Testis (tissue), 2 donors: ENCODE measurements at regions not wholly inside any gene's neighbourhood (a gene's known extent, or its start where the extent isn't known, plus 50 kb on each side); places are given as distances from the start of the nearest gene placed in this dataset.

ENCODE experiments used
- DNase-seq: peaks from one replicate; pipeline ENCODE4 v3.0.0-alpha.2; 2019
- H3K27ac ChIP-seq, 2 donors: fragments of 200-600 bp; sonication (generic); one replicate each; pipeline ENCODE4 v1.5.1; 2019
- H3K27me3 ChIP-seq: fragments of 200-600 bp; sonication (generic); one replicate; pipeline ENCODE4 v1.5.1; 2019
- H3K36me3 ChIP-seq: fragments of 200-600 bp; sonication (generic); one replicate; pipeline ENCODE4 v1.5.1; 2017; ENCODE audit warnings: low read depth; ENCODE audit errors: missing control alignments
- H3K4me1 ChIP-seq: fragments of 200-600 bp; sonication (generic); one replicate; pipeline ENCODE4 v1.5.1; 2019
- H3K4me3 ChIP-seq, 2 donors: fragments of 200-600 bp; sonication (generic); one replicate each; pipeline ENCODE4 v1.5.1; 2017 to 2019
- H3K9me3 ChIP-seq: fragments of 200-600 bp; sonication (generic); one replicate; pipeline ENCODE4 v1.5.1; 2017
- POLR2A ChIP-seq: fragments of 450-650 bp; IDR thresholded peaks from one replicate; pipeline ENCODE4 v1.6.1; 2017; ENCODE audit warnings: antibody characterized with exemption, mild to moderate bottlenecking, moderate library complexity
- WGBS, 2 donors: methylation state at CpG; one replicate each; pipeline ENCODE4 v1.1.5; 2018; 5-methylcytosine and 5-hydroxymethylcytosine counted together
- intact Hi-C: fragments of 100-400 bp; cut with DNase I; formaldehyde crosslinking; loops from one replicate; pipeline ENCODE4 v1.15.1; 2023; ENCODE audit warnings: low total_unique reads
- TF ChIP-seq, protein P1 (sequence below), 3 experiments: fragments of 450-650 bp in 2 of 3; fragments of 200-600 bp in 1 of 3; sonication (generic) in 1 of 3; IDR thresholded peaks; one replicate each; pipeline ENCODE4 v1.5.1; 2016 to 2019; ENCODE audit warnings: antibody characterized with exemption in 3 of 3, mild to moderate bottlenecking in 2 of 3, moderate library complexity in 1 of 3

DNA sequence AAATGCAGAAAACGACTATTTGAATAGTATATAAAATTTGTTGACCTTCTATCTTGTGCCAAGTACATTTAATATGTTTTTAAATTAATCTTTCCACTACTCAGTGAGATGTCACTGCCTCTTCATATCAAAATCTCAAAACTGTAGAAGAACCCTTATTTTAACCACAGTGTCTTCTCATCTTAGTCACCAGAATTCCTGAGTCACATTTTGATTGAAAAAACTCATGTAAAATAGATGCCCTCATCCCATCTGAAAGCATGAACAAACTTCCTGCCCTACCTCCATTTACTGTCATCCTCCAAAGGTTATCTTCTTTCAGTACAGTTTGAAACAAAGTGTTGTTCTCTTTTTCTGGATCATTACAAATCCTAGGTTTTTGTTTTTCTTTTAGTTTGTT, 1215.4 kb downstream of the PCDH9 start:
- H3K4me3 ChIP-seq = no peak overlapping the region
- no peaks in the 10 kb centered on the region for H3K4me1 ChIP-seq
- no peaks in the 10 kb centered on the region for H3K36me3 ChIP-seq
- TF ChIP-seq, protein P1, sequence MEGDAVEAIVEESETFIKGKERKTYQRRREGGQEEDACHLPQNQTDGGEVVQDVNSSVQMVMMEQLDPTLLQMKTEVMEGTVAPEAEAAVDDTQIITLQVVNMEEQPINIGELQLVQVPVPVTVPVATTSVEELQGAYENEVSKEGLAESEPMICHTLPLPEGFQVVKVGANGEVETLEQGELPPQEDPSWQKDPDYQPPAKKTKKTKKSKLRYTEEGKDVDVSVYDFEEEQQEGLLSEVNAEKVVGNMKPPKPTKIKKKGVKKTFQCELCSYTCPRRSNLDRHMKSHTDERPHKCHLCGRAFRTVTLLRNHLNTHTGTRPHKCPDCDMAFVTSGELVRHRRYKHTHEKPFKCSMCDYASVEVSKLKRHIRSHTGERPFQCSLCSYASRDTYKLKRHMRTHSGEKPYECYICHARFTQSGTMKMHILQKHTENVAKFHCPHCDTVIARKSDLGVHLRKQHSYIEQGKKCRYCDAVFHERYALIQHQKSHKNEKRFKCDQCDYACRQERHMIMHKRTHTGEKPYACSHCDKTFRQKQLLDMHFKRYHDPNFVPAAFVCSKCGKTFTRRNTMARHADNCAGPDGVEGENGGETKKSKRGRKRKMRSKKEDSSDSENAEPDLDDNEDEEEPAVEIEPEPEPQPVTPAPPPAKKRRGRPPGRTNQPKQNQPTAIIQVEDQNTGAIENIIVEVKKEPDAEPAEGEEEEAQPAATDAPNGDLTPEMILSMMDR (IDR thresholded peaks at IDR 0.05) = no peak
- no peak for TF ChIP-seq POLR2A
- no peak for DNase-seq
- H3K27me3 ChIP-seq = no peaks in the 10 kb centered on the region
- no peak overlapping the region for H3K27ac ChIP-seq
- whole genome bisulfite sequencing, 2 donors = 28 to 39% methylated on average over 1 of the region's 1 CpG
- H3K9me3 ChIP-seq = no peaks in the 10 kb centered on the region
- intact Hi-C loops = no loop called here

DNA sequence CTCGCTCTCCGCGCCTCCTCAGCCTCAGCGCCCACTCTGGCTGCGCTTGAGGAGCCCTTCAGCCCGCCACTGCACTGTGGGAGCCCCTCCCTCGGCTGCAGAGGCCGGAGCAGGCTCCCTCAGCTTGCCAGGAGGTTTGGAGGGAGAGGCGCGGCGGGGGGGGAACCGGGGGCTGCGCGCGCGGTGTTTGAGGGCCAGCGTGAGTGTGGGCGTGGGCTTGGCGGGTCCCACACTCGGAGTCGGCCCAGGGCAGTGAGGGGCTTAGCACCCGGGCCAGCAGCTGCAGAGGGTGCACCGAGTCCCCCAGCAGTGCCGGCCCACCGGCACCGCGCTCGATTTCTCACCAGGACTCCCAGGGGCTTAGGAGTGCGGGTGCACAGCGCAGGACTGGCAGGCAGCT, 1220.9 kb downstream of the PCDH9 start:
- Histone ChIP-seq H3K27me3 (no peaks in the 10 kb centered on the region), H3K4me3 (peak overlapping the region; percentile 35 to 52), H3K27ac (no peak overlapping the region), H3K9me3 (no peaks in the 10 kb centered on the region), H3K36me3 (no peaks in the 10 kb centered on the region), H3K4me1 (no peaks in the 10 kb centered on the region)
- intact Hi-C loops = no loop called here
- WGBS, 2 donors = 55 to 77% methylated on average over 19 to 22 of the region's 30 CpGs
- no peak for DNase-seq
- TF ChIP-seq, protein P1 (IDR thresholded peaks at IDR 0.05) = no peak
- no peak for TF ChIP-seq POLR2A

DNA sequence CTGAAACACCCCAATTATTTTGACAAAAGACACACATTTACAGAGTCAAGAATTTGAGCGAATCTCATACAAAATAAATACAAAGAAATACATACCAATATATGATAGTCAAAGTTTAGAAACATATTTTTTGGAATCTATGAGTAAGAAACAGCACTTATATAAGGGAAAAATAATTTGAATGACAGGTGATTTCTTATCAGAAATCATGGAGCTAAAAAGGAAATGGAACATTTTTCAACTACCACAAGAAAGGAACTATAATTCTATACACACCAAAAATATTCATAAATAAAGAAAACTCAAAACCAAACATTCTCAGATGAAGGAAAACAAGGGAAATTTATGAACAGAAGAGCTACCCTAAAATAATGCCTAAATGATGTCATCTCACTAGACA, 1226.6 kb downstream of the PCDH9 start:
- TF ChIP-seq, protein P1 (IDR thresholded peaks at IDR 0.05) = no peak
- TF ChIP-seq POLR2A = no peak
- Histone ChIP-seq H3K4me1 (no peaks in the 10 kb centered on the region), H3K36me3 (no peaks in the 10 kb centered on the region), H3K4me3 (no peak overlapping the region), H3K27ac (no peak overlapping the region), H3K9me3 (no peaks in the 10 kb centered on the region), H3K27me3 (no peaks in the 10 kb centered on the region)
- DNase-seq = no peak
- intact Hi-C loops = no loop called here
- 89 to 92% methylated on average over 1 of the region's 1 CpG for WGBS, 2 donors

DNA sequence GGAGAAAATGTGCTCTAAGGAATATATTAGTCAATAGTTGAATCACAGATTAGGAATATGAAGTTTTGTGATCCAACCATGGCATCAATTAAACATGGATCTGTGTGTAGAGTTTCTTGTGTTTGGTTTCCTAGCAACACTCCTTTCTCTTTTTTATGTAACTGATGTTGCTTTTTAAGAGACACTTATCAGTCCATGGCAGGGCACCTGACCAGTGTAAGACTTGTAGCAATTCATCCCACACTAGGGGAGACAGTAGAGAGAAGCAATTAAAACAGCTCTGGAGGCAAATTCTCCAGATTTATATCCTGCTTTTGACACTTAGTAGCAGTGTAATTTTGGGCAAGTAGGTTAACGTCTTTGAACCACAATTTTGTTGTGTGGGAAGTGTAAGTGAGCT, 1229.0 kb downstream of the PCDH9 start:
- Histone ChIP-seq H3K4me3 (no peak overlapping the region), H3K9me3 (no peaks in the 10 kb centered on the region), H3K36me3 (no peaks in the 10 kb centered on the region), H3K4me1 (no peaks in the 10 kb centered on the region), H3K27me3 (no peaks in the 10 kb centered on the region), H3K27ac (no peak overlapping the region)
- 55 to 56% methylated on average over 1 of the region's 1 CpG for WGBS, 2 donors
- DNase-seq = no peak
- TF ChIP-seq, protein P1 (IDR thresholded peaks at IDR 0.05) = no peak
- no peak for TF ChIP-seq POLR2A
- intact Hi-C loops = no loop called here

DNA sequence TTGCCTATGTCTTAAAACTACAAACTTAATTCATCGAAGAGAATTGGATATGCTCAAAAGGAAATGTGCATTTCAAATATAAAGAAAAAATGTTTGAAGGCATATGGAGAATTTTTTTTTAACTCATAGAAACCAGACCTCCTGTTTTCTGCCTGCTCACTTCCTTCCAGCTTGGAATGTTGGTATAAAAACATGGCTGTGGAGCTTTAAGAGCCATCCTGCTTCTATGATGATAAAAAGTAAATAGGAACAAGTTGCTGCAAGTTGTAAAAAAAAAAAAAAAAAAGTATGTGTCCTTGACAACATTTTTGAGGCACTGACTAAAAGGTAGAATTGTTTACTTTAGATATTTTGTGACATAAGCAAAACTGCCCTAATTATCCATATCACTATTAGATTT, 1230.7 kb downstream of the PCDH9 start:
- WGBS, 2 donors = 75 to 86% methylated on average over 1 of the region's 1 CpG
- no peaks in the 10 kb centered on the region for H3K27me3 ChIP-seq
- no peak for TF ChIP-seq POLR2A
- no peak overlapping the region for H3K27ac ChIP-seq
- DNase-seq = no peak
- H3K36me3 ChIP-seq = no peaks in the 10 kb centered on the region
- no peak overlapping the region for H3K4me3 ChIP-seq
- no peaks in the 10 kb centered on the region for H3K4me1 ChIP-seq
- intact Hi-C loops = no loop called here
- H3K9me3 ChIP-seq = no peaks in the 10 kb centered on the region
